ENCODE measurements at regions not wholly inside any gene's neighbourhood (a gene's known extent, or its start where the extent isn't known, plus 50 kb on each side); places are given as distances from the start of the nearest gene placed in this dataset.

DNA sequence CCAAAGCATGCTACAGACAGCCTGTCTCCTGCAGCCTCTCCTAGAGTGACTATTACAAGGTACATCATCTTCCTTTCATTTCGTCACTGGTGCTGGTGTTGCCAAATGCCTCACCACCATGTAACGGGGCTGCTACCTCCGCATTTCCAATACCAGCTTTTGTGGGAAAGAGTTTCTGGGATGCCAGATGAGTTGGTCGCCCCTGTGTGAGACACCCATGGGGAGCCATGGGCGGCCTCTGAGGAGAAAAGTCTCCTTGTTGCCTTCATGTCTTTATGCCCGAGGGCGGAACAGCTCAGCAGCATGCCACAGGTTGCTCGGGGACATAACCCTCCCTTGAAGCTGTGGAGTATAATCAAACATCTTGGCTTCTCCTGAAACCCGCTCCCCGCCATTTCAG is 169.6 kb downstream of the THBS2 start:
- TF ChIP-seq, protein P1, sequence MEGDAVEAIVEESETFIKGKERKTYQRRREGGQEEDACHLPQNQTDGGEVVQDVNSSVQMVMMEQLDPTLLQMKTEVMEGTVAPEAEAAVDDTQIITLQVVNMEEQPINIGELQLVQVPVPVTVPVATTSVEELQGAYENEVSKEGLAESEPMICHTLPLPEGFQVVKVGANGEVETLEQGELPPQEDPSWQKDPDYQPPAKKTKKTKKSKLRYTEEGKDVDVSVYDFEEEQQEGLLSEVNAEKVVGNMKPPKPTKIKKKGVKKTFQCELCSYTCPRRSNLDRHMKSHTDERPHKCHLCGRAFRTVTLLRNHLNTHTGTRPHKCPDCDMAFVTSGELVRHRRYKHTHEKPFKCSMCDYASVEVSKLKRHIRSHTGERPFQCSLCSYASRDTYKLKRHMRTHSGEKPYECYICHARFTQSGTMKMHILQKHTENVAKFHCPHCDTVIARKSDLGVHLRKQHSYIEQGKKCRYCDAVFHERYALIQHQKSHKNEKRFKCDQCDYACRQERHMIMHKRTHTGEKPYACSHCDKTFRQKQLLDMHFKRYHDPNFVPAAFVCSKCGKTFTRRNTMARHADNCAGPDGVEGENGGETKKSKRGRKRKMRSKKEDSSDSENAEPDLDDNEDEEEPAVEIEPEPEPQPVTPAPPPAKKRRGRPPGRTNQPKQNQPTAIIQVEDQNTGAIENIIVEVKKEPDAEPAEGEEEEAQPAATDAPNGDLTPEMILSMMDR (conservative IDR thresholded peaks at IDR 0.05) = no peak
- no peak overlapping the region for H3K27ac Mint-ChIP-seq

DNA sequence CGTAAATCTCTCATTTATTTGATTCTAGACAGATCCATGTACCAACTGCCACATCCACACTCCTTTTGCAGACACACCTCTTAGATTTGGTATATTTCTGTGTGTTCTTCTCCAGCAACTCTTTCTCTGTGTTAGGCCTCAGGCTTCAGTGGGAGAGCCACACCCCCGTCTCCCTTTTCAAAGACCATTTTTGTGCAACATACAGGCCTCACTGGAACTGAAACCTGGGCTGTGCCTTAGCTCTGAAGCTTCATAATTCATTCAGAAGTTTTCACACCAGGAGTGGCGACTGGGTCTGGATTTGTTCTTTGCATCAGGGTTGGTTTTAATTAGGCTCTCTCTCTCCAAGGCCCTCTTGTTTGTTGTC is 170.2 kb downstream of the THBS2 start:
- Mint-ChIP-seq H3K4me3 (no peak overlapping the region), H3K27ac (no peak overlapping the region), H3K9me3 (peaks cover 9% of the 10 kb centered on the region)

More for the DNA sequence above, 169.6 kb downstream of the THBS2 start:
- peaks cover 15% of the 10 kb centered on the region for H3K9me3 Mint-ChIP-seq
- Histone ChIP-seq H3K27me3 (ENCODE audit: control insufficient read depth, insufficient read depth, low read length, poor library complexity, severe bottlenecking) (no peaks in the 10 kb centered on the region), H3K4me3 (ENCODE audit: low read length) (no peak overlapping the region), H3K9me3 (ENCODE audit: control insufficient read depth, low read length) (peaks cover 12% of the 10 kb centered on the region), H3K36me3 (ENCODE audit: control insufficient read depth, insufficient read depth, low read length) (no peaks in the 10 kb centered on the region), H3K9ac (ENCODE audit: extremely low read depth, low read length, poor library complexity, severe bottlenecking) (no peak overlapping the region), H3K4me1 (ENCODE audit: control insufficient read depth, insufficient read depth, low read length) (no peaks in the 10 kb centered on the region), H3K27ac (ENCODE audit: low read depth, low read length) (no peak overlapping the region)
- no peaks in the 10 kb centered on the region for H3K4me1 Mint-ChIP-seq
- H3K27me3 Mint-ChIP-seq (ENCODE audit: insufficient read depth) = no peaks in the 10 kb centered on the region
- no peak for DNase-seq
- H3K4me3 Mint-ChIP-seq = no peak overlapping the region
- WGBS, 2 experiments (ENCODE audit: insufficient coverage in 1 of 2, insufficient read length in 1 of 2) = 95 to 96% methylated on average over 9 to 10 of the region's 10 CpGs
- peaks cover 5% of the 10 kb centered on the region for H3K36me3 Mint-ChIP-seq (ENCODE audit: low read depth)

DNA sequence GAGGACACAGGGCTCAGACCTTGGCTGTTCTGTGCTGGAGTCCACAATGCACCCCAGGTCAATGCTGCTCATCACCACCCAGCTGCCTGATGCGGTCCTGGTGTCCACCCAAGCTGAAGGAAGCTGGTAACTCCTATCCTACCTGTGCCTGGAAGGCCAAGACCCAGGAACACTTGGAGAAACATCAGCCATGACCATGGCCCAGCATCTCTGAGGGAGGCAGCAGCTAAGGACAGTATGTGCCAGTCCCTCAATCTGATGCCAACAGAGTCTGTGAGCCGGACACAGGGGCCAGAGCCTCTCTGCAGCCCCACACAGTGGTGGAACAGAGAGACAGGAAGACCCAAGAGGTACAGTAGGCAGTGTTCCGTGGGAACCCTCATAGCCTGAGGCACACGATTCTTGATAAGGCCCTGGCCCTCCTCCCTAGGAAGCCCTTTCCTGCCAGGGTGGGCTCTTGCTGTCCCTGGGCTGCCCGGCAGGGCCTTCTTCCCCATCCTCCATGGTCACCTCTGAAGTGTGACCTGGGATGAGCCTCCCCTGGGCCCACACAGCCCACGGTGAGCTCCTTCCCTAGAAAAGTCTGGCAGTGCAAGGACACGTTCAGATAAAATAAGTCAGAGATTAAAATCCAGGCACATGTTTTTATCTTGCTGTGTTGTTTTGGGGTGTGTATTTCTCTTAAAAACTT is 170.7 kb downstream of the THBS2 start:
- Histone ChIP-seq H3K9me3 (ENCODE audit: control insufficient read depth, low read length) (peaks cover 2% of the 10 kb centered on the region), H3K4me3 (ENCODE audit: low read length) (no peak overlapping the region), H3K27me3 (ENCODE audit: control insufficient read depth, insufficient read depth, low read length, poor library complexity, severe bottlenecking) (no peaks in the 10 kb centered on the region), H3K36me3 (ENCODE audit: control insufficient read depth, insufficient read depth, low read length) (no peaks in the 10 kb centered on the region), H3K4me1 (ENCODE audit: control insufficient read depth, insufficient read depth, low read length) (no peaks in the 10 kb centered on the region), H3K27ac (ENCODE audit: low read depth, low read length) (no peak overlapping the region), H3K9ac (ENCODE audit: extremely low read depth, low read length, poor library complexity, severe bottlenecking) (no peak overlapping the region)
- no peaks in the 10 kb centered on the region for H3K36me3 Mint-ChIP-seq (ENCODE audit: low read depth)
- H3K4me3 Mint-ChIP-seq = no peak overlapping the region
- H3K27ac Mint-ChIP-seq = no peak overlapping the region
- TF ChIP-seq, protein P1 (conservative IDR thresholded peaks at IDR 0.05) = no peak
- no peaks in the 10 kb centered on the region for H3K4me1 Mint-ChIP-seq
- H3K27me3 Mint-ChIP-seq (ENCODE audit: insufficient read depth) = no peaks in the 10 kb centered on the region
- WGBS, 2 experiments (ENCODE audit: insufficient coverage in 1 of 2, insufficient read length in 1 of 2) = 91% methylated on average over 4 to 7 of the region's 7 CpGs
- DNase-seq = no peak
- H3K9me3 Mint-ChIP-seq = peaks cover 7% of the 10 kb centered on the region

More for the DNA sequence above, 170.2 kb downstream of the THBS2 start:
- Histone ChIP-seq H3K4me1 (ENCODE audit: control insufficient read depth, insufficient read depth, low read length) (no peaks in the 10 kb centered on the region), H3K27me3 (ENCODE audit: control insufficient read depth, insufficient read depth, low read length, poor library complexity, severe bottlenecking) (no peaks in the 10 kb centered on the region), H3K36me3 (ENCODE audit: control insufficient read depth, insufficient read depth, low read length) (no peaks in the 10 kb centered on the region), H3K27ac (ENCODE audit: low read depth, low read length) (no peak overlapping the region), H3K9ac (ENCODE audit: extremely low read depth, low read length, poor library complexity, severe bottlenecking) (no peak overlapping the region), H3K9me3 (ENCODE audit: control insufficient read depth, low read length) (peaks cover 6% of the 10 kb centered on the region), H3K4me3 (ENCODE audit: low read length) (no peak overlapping the region)
- no peak for DNase-seq
- H3K27me3 Mint-ChIP-seq (ENCODE audit: insufficient read depth) = no peaks in the 10 kb centered on the region
- no peaks in the 10 kb centered on the region for H3K4me1 Mint-ChIP-seq
- peaks cover 2% of the 10 kb centered on the region for H3K36me3 Mint-ChIP-seq (ENCODE audit: low read depth)
- 63 to 100% methylated on average over 1 to 3 of the region's 3 CpGs for WGBS, 2 experiments (ENCODE audit: insufficient coverage in 1 of 2, insufficient read length in 1 of 2)
- TF ChIP-seq, protein P1 (conservative IDR thresholded peaks at IDR 0.05) = no peak

Measured in endodermal cell (in vitro differentiated cells).